HTR-8/SVneo (cell line): ENCODE measurements at regions not wholly inside any gene's neighbourhood (a gene's known extent, or its start where the extent isn't known, plus 50 kb on each side); places are given as distances from the start of the nearest gene placed in this dataset.
A peak's percentile ranks its signal among the peaks of the same experiment; 100 is the strongest.

Source experiments
- DNase-seq: peaks from one replicate; pipeline ENCODE4 v3.0.0; 2011; ENCODE audit warnings: low spot score, mixed read lengths; ENCODE audit not compliant: insufficient read length
- FAIRE-seq: peaks from 2 replicates; lab custom pipeline; 2011; peaks lifted over from hg19 to GRCh38; lab: Jason Lieb, UNC

- DNase-seq (peak; percentile 96), FAIRE-seq (peak; percentile 99)
Measured at GRCh38 chr3:134427400-134428111, 53.3 kb upstream of the AMOTL2 start.

- FAIRE-seq (no peak), DNase-seq (no peak)
Measured at GRCh38 chr3:134426660-134427181, 52.5 kb upstream of the AMOTL2 start.

DNA sequence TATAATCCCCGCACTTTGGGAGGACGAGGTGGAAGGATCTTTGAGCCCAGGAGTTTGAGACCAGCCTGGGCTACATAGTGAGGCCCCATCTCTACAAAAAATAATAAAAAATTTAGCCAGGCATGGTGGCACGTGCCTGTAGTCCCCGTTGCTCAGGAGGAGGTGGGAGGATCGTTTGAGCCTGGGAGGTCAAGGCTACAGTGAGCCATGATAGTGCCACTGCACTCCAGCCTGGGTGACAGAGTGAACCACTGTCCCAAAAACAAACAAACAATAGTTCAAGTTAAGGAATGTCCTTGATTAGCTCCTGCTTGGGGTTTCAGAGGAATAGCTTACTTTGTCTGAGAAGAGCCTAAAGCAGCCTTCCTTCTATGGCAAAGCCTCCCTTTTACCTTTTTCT lies 51.7 kb upstream of the AMOTL2 start:
- DNase-seq, result no peak
- no peak for FAIRE-seq
